SK-N-SH treated with all-trans-retinoic acid at 6 μM for 48 hours (cell line): ENCODE measurements at regions not wholly inside any gene's neighbourhood (a gene's known extent, or its start where the extent isn't known, plus 50 kb on each side); places are given as distances from the start of the nearest gene placed in this dataset.

Experiments
- BACH2 ChIP-seq: fragments of 250-450 bp; sonication (Bioruptor Pico); IDR thresholded peaks from 2 replicates; pipeline ENCODE4 v1.9.0; 2021; ENCODE audit warnings: mild to moderate bottlenecking, borderline replicate concordance
- ZFP3 ChIP-seq: fragments of 250-450 bp; sonication (Bioruptor Pico); IDR thresholded peaks from 2 replicates; pipeline ENCODE4 v1.5.0; 2020; ENCODE audit warnings: mild to moderate bottlenecking, moderate library complexity
- TF ChIP-seq, protein P1 (sequence below): fragments of 250-450 bp; sonication (Bioruptor Pico); IDR thresholded peaks from 2 replicates; pipeline ENCODE4 v1.5.1; 2021; ENCODE audit warnings: mild to moderate bottlenecking, moderate library complexity

DNA sequence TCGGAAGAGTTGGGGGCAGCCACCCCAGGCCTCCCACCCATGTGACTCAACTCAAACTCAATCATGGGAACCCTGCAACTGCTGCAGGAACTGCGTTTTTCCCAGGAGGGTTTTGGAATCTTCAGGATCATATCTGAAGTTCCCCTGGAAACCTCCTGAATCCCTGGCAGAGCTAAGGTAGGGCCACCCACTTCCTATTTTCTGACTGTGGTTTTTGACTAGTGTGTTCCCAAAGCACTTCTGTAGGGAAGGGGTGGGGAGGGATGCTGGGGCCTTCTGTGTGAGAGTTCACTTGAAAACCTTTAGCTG, 127.6 kb upstream of the UNC5B start:
- TF ChIP-seq ZFP3 (no peak), BACH2 (CRISPR knock-in tag) (no peak)
- TF ChIP-seq, protein P1, sequence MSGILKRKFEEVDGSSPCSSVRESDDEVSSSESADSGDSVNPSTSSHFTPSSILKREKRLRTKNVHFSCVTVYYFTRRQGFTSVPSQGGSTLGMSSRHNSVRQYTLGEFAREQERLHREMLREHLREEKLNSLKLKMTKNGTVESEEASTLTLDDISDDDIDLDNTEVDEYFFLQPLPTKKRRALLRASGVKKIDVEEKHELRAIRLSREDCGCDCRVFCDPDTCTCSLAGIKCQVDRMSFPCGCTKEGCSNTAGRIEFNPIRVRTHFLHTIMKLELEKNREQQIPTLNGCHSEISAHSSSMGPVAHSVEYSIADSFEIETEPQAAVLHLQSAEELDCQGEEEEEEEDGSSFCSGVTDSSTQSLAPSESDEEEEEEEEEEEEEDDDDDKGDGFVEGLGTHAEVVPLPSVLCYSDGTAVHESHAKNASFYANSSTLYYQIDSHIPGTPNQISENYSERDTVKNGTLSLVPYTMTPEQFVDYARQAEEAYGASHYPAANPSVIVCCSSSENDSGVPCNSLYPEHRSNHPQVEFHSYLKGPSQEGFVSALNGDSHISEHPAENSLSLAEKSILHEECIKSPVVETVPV (CRISPR knock-in tag), result no peak
